NCI-H1694 treated with DMSO at 0.1 percent for 48 hours (cell line): ENCODE measurements at regions not wholly inside any gene's neighbourhood (a gene's known extent, or its start where the extent isn't known, plus 50 kb on each side); places are given as distances from the start of the nearest gene placed in this dataset.
"Not testable (repeated sequence)": the region's sequence is repeated elsewhere in the genome, so short reads cannot be mapped to it uniquely, and the experiment has no call there.

Source experiments
- DNase-seq: peaks from one replicate; lab custom pipeline; 2025; lab: John Stamatoyannopoulos, UW

DNA sequence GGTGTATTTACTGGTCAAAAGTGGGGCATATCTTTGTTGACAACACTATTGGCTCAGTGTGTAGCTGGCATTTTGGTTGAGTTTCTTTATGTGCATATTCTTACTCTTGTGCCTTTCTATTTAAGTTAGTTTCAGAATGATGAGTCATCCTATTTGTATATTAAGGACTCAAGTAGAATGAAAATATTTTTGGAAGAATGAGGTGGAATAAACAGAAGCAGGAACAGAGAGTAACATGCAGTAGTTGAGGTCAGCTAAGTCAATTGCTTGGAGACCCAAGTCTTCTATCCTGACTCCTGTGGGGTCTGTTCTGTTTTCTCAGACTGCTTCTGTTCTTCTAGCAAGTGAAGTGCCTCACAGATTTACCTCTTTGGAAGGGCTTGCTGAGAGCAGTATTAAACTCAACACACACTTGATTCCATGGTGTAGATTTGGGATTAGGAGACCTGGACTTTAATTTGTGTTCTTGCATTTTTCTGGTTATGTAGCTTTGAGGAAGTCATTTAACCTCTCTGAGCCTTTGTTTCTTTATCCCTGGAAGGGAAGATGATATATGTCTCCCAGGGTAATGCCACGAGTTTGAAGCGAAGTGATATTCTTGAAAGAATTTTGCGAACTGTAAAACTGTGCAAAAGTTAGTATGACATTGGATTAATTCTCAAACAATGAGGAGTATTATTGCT lies 324.3 kb downstream of the QKI start:
- no peak for DNase-seq

DNA sequence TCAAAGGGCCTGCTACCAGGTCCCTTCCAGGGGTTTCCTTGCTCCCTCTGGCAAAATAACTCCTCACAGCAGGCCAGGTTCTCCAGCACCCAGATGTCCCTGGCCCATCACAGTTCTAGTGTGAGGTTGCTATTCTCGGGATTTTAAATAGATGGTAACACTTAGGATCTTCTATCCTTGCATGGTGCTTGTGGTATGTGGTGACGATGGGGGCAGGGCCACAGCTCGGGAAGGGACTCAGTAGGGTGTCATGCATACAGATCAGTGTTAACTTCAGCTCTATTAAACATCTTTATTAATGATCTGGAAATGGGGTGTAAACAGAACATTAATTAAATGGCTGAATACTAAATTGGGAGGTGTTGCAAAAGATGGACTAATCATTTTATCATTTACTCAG lies 323.8 kb downstream of the QKI start:
- no peak for DNase-seq

DNA sequence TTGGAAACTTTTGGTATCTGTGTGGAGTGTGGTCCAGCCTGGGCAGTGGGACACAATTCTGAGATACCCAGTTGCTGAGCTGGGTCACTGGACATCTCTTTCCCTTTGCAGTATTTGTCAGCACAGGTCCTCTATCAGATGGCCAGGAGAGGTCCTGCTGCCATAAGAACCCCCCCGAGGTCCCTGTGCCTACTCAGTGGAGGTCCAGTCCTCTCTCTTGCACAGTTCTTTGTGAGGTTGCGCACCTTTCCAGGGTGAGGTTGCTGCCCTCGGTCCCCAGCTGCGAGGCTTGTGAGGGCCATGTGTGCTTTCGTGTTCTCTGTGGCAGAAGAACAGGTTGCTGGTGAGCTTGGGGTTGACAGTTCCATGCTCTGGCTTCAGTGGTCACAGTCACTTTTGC lies 320.6 kb downstream of the QKI start:
- no peak for DNase-seq

DNA sequence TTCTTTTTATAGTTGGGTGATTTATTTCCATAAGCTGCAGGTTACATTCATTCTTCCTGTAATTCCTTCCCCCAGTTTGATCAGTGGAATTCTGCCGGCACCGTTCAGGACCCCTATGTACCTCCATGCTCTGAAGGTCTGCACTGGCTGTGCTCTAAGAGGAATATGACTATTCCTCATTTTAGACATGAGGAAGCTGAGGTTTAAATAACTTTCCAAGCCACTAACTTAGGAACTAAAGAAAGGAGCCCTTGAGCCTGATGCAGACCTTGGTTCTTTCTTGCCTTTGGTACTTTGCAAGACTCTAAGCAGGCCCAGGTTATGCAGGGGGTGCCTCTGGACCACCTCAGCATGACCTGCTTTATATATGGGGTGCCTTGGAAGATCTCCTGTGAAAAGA lies 318.5 kb downstream of the QKI start:
- no peak for DNase-seq

DNA sequence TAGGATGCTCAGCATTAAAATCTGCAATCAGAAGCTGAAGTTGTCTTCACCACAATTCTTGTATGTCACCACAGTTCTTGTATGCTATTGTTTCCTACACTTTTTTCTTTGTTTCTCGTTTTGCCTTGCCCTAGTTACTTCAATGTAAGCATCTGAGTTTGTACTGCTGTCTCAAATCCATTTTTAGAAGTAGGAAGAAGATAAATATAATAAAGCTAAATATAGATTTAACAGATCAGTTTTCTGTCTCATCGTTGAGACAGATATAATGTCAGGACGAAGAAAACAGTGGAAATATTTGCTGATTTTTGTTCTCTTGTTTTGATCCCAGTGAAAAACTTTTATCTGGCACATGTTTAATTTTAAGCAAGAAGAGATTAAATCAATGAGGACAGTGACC lies 318.0 kb downstream of the QKI start:
- DNase-seq = no peak

DNA sequence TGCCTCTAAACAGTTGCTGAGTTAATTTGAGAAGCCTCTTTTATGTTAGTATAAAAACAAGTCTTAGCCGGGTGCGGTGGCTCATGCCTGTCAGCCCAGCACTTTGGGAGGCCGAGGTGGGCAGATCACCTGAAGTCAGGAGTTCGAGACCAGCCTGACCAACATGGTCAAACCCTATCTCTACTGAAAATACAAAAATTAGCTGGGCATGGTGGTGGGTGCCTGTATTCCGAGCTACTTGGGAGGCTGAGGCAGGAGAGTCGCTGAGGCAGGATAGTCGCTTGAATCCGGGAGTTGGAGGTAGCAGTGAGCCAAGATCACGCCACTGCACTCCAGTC lies 317.5 kb downstream of the QKI start:
- not testable (repeated sequence) for DNase-seq

DNA sequence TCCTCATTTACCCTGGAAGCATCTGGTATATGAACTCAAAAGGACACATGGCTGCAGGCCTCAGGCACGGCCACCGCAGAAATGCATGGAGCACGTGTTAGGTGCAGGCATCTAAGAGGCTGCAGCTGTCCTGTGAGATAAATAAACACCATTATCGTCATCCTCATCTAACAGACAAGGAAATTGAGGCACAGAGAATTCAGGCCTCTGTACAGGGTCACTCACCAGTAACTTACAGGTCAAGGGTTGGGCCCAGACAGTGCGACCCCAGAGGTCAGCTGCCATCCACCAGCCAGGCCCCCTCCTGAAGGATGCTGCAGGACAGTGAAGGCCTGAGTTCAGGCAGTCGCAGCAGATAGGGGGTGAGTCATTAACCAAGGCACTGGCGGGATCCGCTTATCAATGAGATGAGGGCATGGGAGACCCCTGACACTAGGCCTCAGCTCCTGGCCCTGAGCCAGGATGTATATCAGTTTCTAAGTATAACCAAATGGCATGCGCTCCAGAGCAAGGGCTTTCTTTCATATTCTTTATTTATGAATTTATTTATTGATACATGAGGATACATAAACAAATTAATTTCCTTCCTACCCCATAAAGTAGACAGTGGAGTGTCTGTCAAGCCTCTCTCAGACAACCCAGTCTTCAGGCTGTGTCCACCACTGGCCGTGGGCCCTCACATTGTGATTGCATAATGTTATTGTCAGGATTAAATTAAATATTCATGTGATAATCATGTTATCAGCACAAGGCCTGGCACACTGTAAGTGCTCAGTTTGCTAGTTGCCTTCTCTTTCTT lies 316.9 kb downstream of the QKI start:
- DNase-seq = no peak

DNA sequence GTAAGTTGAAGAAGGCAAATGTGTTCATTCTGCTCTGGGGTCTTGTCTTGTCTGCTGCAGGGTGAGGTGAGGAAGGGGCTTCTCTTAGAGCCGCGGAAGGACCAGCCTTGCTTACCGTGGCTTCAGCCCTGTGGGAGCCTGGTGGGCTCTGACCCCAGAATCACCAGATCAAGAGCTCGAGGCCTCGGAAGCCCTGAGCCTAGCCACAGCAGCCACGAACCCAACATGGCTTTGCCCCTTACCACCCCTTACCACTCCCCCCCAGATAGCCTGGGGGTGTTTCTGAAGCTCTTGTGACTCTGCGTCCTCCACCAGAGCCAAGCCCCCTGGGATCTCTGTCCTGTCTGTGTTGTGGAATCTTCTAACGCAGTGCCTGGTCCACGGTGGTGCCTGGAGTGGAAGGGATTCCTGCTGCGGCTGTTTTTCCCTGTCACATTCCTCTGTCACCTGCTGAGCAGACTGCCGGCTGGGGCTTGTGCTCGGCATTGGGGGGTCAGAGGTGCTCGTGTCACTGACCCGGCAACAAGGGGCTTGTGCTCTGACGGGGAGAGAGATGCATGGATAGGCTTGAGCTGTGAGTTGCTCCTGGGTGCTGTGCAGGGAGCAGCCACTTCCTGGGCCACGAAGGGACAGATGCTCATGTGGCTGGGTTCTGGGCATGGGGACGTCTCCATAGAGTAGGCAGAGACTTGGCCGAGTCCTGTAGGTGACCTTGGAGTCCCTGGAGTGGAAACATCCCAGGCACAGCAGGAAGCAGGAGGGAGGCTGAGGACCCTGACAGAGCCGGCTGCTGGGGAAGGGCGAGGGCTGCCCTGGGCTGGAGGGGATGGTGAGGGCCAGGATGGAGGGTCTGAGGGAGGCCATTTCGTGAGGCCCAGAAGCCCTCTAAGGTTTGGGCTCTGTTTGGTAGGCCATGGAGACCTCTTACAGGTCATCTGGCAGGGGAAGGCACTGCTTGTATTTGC lies 316.0 kb downstream of the QKI start:
- no peak for DNase-seq

DNA sequence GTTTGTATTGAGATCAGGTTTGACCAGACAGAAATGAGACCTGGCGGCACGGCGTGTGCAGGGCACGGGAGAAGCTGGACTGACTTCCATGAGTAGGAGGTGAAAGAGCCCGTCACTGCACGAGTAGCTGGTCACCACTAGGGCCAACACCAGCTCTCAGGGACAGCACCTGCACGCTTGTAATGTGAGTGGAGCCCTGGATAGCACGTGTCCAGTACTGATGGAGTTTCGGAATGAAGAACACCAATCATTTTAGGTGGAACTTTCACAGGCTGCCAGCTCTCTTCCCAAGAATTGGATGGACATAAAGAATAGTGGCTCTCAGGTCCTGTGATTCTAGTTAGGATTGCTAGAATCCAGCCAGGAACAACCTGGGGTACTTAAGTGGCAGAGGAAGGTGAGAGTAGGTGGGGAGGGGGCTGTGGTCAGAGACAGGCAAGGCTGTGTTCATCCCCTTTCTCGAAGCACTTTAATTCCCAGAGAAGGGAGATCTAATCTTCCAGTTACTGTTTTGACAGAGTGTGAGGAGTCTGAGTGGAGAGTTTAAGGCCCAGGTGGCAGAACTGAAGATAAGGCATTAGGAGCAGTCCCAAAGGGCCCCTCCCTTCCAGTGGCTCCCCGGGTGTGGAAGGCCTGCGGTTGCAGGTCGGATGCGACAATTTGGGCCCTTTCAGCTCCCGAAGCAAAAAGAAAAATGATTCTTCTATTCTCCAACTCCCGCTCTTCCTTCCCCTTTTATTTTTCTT lies 314.8 kb downstream of the QKI start:
- DNase-seq = no peak

DNA sequence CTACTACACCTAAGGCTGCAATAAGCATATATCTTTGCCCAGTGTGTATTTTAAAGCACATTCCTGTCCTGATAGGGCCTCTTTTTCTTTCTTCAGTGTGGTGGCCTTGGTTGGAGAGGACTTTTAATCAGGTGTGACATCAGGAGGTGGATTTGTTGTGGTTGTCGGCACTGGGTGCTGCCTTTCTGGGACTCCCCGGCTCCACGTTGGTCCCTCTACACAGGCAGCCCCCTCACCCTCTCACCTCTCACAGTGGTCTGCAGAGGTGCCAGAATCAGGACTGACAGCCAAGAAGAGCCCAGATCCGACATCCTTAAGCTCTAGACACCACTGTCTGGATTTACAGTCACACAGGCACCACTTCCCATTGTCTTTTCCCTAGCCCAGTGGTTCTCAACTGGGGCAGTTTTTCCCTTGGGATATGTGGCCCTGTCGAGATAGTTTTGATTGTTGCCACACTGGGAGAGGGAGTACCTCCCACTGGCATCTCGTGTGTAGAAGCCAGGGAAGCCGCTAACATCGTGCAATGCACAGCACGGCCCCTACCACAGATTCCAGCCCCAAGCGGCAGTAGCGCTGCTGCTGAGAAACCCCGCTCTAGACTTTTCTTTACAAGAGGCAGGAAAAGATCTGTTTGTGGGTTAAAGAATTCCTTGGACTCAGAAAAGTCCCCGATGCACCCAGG lies 314.1 kb downstream of the QKI start:
- no peak for DNase-seq

DNA sequence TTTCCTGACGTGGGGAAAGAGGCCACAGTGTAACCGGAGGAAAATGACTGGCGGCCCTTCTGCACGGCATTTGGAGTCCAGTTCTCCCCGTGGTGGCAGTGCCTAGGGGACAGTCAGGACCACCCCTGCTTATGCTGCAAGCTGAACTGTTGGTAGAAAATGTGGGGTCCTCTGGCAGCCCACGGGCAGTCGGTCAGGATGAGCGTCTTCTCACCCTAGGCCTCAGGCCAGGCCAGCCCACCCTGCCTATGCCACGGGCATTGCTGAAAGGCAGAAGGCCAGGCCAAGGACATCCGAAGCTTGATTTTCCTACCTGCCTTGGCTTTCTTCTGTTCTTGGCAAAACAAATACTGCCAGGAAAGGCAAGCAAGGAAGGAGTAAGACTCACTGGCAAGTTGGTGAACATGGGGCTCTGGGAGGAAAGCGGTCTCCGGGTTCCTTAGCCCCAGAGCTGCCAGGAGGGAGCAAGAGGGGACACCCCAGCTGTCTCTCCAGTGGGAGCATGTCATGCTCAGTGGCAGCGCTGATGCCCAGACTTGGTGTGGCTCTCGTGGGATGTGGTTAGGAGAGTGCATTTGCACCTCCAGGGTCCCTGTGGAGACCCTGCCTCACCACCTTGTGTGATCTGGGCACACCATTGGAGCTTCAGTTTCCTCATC lies 311.6 kb downstream of the QKI start:
- no peak for DNase-seq

DNA sequence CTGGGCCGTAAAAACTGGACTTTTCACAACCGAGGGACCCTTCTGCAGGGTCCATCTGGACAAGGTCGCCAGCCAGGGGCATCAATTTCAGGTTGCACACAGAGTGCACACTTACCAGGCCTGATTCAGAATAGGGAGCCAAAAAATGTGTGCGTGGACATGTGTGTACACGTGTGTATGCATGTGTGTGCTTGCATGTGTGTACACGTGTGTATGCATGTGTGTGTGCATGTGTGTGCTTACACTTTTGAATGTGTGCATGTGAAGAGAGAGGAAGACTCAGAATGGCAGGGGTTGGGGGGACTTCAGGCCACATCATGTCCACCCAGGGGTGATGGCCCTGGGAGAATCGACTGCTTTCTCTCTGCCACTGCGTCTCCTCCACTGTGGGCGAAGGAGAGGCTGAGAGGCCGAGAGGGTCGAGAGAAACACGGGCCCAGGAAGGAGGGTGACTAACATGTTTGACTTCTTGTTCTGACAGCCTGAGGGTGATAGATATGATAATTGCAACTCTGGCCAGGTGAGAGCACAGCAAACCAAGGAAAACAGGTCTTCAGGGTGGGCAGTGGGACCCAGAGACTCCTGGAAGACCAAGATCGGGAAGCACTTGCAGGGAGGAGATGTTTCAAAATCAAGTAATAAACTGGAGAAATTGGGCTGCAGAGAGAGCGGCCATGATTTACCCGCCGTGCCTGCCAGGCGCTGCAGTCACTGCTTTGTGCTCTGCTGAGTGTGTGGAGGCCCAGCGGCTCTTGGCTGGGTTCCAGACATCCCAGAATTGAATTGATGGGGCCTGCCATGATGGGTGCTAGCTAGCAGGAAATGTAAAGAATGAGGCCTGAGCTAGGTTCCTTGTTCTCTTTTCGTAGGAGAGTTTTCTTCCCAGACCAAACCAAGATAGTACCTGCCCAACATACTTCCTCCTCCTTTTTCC lies 310.8 kb downstream of the QKI start:
- no peak for DNase-seq

DNA sequence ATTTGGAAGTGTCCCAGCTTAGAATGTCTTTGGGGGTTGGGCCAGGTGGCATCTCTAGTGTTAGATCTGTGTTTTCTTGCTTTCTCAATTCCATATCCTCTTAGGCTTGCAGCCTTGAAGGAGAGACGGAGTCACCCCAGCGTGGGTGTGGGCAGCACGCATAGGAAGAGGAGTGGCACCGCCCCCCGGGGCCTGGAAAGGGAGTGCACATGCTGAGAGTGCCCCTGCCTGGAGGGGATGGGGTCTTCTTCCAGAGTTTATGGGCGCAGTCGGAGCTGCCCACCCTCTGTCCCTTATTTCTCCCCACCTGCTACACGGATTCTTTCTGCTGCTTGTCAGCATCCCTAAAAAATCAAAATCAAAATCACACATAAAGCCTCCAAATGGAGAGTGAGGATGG lies 309.7 kb downstream of the QKI start:
- DNase-seq = no peak

DNA sequence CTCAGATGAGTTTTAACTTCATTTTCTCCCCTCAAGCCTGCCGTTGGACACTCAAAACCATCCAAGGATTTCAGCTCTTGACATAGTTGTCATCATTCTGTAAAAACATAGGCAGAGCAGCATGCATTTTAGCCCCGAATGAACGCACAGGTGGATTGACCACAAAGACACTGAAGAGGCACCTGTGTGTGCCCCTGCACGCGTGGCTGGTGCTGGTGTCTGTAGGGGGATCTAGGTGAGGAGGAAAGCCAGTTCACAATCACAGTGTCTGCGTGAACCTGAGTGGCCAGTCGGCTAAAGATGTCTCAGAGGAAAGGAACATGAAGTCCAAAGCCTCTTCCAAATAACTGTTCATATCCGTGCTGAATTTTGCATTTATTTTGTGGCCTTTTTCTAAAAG lies 309.2 kb downstream of the QKI start:
- DNase-seq = no peak

DNA sequence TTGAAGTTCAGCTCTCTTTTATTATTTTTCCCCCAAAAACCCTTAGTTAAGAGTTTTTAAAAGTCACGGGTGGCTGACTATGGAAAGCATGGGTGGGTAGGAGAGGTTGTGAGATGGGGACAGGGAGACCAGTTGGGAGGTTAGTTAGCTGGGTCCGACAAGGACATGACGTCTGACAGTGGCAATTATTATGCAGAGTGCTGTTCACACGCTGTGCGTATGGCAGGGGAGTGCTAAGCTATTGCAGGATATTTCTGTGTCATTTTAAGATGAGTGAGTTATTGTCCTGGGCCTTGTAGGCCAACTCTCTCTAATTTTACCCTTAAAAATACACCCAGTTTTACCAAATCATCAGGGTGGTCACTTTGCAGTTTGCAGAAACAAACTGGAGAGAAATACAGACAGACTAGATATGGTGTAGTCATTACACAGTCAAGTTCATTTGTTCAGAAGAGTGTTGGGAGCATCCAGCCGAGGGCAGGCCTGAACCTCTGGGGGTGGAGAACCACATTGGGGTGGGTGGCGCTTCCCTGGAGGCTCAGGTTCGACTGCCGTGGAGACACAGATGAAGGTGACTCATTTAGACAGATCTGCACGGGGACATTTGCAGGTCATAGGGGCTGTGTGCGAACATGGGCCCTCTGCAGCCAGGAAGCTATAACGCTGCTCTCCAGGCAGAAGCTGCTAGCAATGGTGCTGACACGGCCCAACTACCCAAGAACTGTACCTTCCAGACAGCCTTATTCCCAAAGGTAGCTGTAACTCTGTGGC lies 307.6 kb downstream of the QKI start:
- DNase-seq = no peak

DNA sequence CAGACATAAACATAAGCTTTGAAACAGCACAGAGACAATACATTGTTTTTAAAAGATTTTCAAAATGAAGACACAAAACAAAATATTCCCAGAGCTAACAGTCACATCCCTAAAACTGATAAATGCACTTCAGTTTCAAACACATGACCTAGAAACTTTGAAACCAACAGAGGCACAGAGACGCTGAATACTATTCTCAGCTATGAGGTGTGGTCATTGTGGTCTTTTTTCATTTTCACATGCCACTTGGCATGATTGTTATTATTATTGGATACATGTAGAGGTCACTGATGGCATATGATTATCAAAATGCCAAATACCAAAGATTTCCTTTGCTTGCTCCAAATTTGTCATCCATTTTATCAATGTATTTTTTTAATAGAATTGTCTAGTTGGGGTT lies 306.9 kb downstream of the QKI start:
- DNase-seq = no peak

DNA sequence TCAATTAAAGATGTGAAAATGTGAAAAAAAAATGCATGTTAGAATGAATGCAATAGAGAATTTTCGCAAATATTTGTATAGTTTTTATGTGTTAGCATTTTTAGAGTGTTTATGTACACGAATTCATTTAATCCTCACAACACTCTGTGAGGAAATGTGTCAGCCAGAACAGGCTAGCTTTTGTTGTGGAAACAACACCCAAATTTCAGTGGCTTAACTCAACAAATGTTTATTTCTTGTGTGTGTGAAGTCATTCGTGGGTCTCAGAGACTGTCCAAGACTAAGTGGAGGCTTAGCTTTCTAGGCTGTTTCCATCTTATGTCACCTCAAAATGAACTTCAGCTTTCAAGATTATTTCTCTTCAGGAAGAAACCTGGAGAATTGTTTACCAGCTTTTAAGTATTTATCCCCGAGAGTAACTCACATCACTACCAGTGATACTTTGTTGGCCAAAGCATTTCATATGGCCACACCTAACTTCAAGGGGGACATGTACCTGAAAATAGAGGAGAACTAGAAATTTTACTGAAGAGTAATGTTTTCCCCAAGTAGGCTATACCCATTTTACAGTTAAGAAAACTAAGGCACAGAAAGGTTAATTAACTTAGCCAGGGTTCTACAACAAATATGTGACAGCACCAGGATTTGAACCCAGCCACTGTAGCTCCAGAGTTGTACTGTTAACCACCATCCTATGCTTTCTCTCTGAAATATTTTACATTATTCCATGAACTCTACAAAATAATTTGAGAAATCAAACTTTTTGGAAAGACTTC lies 306.1 kb downstream of the QKI start:
- DNase-seq = no peak

DNA sequence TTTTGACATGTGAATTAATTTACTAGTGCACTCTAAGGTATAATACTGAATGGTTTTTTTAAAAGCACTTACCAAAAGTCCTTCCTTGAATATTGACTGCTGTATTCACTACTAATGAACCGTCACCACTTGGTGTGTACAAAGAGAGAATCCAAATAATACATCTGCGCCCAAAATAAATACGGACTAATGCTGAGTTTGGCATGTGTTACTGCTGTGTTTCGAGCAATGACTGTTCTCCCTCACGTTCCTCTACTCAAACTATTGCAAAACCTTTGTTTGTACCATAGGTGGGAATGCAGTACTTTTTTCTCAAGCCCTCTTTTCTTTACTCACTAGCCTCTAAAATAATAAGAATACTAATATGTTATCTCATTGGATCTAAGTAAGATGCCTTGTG lies 305.5 kb downstream of the QKI start:
- no peak for DNase-seq
